Fibroblast of lung (primary cell): ENCODE measurements at regions not wholly inside any gene's neighbourhood (a gene's known extent, or its start where the extent isn't known, plus 50 kb on each side); places are given as distances from the start of the nearest gene placed in this dataset.

Experiments
- DNase-seq, 2 donors: peaks; one replicate each; pipeline versions ENCODE4 v3.0.0 to v3.0.0-alpha.2; 2010; ENCODE audit warnings: low read depth in 2 of 2
- H2AFZ ChIP-seq: 2 replicates; pipeline ENCODE4 v1.5.1; 2012; ENCODE audit warnings: low read length, control low read depth, inconsistent platforms
- H3K27ac ChIP-seq: 2 replicates; pipeline ENCODE4 v1.5.1; 2011; ENCODE audit warnings: low read length, control low read depth; ENCODE audit not compliant: insufficient read depth
- H3K27me3 ChIP-seq: 2 replicates; pipeline ENCODE4 v1.5.1; 2011; ENCODE audit warnings: mild to moderate bottlenecking, low read length; ENCODE audit not compliant: control insufficient read depth, insufficient read depth
- H3K36me3 ChIP-seq: 2 replicates; pipeline ENCODE4 v1.5.1; 2011; ENCODE audit warnings: low read length; ENCODE audit not compliant: control insufficient read depth, insufficient read depth
- H3K4me1 ChIP-seq: 2 replicates; pipeline ENCODE4 v1.5.1; 2011; ENCODE audit warnings: low read length; ENCODE audit not compliant: control insufficient read depth, insufficient read depth; ENCODE audit errors: extremely low read depth
- H3K4me2 ChIP-seq: 2 replicates; pipeline ENCODE4 v1.5.1; 2011; ENCODE audit warnings: low read length, control low read depth; ENCODE audit not compliant: insufficient read depth; ENCODE audit errors: extremely low read depth
- H3K4me3 ChIP-seq, 4 experiments: fragments of 200-600 bp in 1 of 4; sonication (generic) in 1 of 4; replicated peaks in 1 of 4; 2 replicates each; pipeline ENCODE4 v1.5.1; 2011 to 2016; ENCODE audit warnings: low read length in 4 of 4, low read depth in 3 of 4, mild to moderate bottlenecking in 3 of 4, control low read depth in 2 of 4, inconsistent platforms in 1 of 4, mixed read lengths in 1 of 4; ENCODE audit not compliant: insufficient read depth in 1 of 4; ENCODE audit errors: control extremely low read depth in 1 of 4
- H3K79me2 ChIP-seq: 2 replicates; pipeline ENCODE4 v1.5.1; 2012; ENCODE audit warnings: mild to moderate bottlenecking, low read length, inconsistent platforms; ENCODE audit not compliant: control insufficient read depth, insufficient read depth
- H3K9ac ChIP-seq: 2 replicates; pipeline ENCODE4 v1.5.1; 2011; ENCODE audit warnings: mild to moderate bottlenecking, low read length, control low read depth; ENCODE audit not compliant: insufficient read depth
- H3K9me3 ChIP-seq: 2 replicates; pipeline ENCODE4 v1.5.1; 2012; ENCODE audit warnings: low read depth, low read length; ENCODE audit not compliant: control insufficient read depth, insufficient read depth
- H4K20me1 ChIP-seq: 2 replicates; pipeline ENCODE4 v1.5.1; 2011; ENCODE audit warnings: low read length; ENCODE audit not compliant: control insufficient read depth, insufficient read depth; ENCODE audit errors: extremely low read depth
- EZH2 ChIP-seq: IDR thresholded peaks from 2 replicates; pipeline ENCODE4 v1.5.1; 2012; ENCODE audit warnings: low read length, control low read depth, mild to moderate bottlenecking; ENCODE audit errors: missing control alignments
- TF ChIP-seq, protein P1 (sequence below), 2 donors: IDR thresholded peaks in 1 of 2; conservative IDR thresholded peaks in 1 of 2; 1 replicate in 1 of 2; 2 replicates in 1 of 2; pipeline ENCODE4 v1.5.1; 2011 to 2012; ENCODE audit warnings: low read length in 2 of 2, control low read depth in 1 of 2, inconsistent platforms in 1 of 2, low read depth in 1 of 2, mild to moderate bottlenecking in 1 of 2

DNA sequence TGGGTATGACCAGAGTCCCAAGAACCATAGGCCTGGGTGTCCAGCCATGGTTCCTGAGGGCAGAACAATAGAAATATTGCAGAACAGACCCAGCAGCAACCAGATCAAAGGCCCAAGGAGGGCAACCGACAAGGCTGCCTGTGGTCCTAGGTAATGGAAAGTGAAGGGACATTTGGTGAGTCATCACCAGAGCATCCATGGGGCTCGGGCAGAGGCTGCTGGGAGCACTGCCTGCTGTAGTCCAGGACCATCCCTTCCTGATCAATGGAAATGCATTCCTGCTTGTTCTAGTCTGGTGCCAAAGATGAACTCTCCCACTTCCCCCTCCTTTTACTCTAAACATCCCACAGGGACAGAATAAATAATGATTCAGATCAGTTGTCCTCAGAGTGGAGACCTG is 172.8 kb upstream of the CACNA1E start:
- Histone ChIP-seq H2AFZ (no peak overlapping the region), H3K36me3 (no peaks in the 10 kb centered on the region), H3K27me3 (peaks cover 11% of the 10 kb centered on the region), H3K27ac (no peak overlapping the region), H3K4me1 (no peaks in the 10 kb centered on the region), H3K9me3 (no peaks in the 10 kb centered on the region), H4K20me1 (no peaks in the 10 kb centered on the region), H3K79me2 (no peaks in the 10 kb centered on the region), H3K9ac (no peak overlapping the region), H3K4me3 (no peak overlapping the region), H3K4me2 (no peak overlapping the region)
- no peak for TF ChIP-seq EZH2
- TF ChIP-seq, protein P1, sequence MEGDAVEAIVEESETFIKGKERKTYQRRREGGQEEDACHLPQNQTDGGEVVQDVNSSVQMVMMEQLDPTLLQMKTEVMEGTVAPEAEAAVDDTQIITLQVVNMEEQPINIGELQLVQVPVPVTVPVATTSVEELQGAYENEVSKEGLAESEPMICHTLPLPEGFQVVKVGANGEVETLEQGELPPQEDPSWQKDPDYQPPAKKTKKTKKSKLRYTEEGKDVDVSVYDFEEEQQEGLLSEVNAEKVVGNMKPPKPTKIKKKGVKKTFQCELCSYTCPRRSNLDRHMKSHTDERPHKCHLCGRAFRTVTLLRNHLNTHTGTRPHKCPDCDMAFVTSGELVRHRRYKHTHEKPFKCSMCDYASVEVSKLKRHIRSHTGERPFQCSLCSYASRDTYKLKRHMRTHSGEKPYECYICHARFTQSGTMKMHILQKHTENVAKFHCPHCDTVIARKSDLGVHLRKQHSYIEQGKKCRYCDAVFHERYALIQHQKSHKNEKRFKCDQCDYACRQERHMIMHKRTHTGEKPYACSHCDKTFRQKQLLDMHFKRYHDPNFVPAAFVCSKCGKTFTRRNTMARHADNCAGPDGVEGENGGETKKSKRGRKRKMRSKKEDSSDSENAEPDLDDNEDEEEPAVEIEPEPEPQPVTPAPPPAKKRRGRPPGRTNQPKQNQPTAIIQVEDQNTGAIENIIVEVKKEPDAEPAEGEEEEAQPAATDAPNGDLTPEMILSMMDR (conservative IDR thresholded peaks at IDR 0.05 in 1 of 2, IDR thresholded peaks at IDR 0.05 in 1 of 2; ENCODE audit: low read depth in 1 of 2, low read length in 2 of 2) = no peak
- peak in 1 of 2 donors; percentile 1 for DNase-seq

DNA sequence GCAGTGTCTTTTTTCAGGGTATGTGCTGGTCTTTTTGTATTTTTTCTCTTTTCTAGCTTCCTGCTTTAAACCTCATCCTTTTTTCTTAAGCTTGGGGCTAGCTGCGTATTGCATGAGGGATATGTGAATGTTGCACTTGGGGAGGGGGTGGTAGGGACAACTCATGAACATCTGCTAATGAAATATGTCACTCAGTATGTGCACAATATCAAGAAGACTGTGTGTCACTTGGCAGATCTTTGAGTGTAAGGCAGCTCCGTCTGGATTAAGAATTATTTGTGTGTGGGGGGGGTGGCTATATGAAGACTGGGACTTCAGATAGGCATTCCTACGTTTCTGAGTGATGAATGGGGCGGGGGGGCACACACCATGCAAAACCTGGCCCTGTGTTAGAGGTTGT is 170.4 kb upstream of the CACNA1E start:
- H4K20me1 ChIP-seq = no peaks in the 10 kb centered on the region
- no peaks in the 10 kb centered on the region for H3K36me3 ChIP-seq
- H2AFZ ChIP-seq = no peak overlapping the region
- no peaks in the 10 kb centered on the region for H3K4me1 ChIP-seq
- H3K4me3 ChIP-seq = no peak overlapping the region
- no peak for TF ChIP-seq EZH2
- TF ChIP-seq, protein P1 (conservative IDR thresholded peaks at IDR 0.05 in 1 of 2, IDR thresholded peaks at IDR 0.05 in 1 of 2; ENCODE audit: low read depth in 1 of 2, low read length in 2 of 2) = no peak
- DNase-seq = no peak
- H3K79me2 ChIP-seq = no peaks in the 10 kb centered on the region
- peaks cover 14% of the 10 kb centered on the region for H3K27me3 ChIP-seq
- H3K9me3 ChIP-seq = no peaks in the 10 kb centered on the region
- no peak overlapping the region for H3K9ac ChIP-seq
- H3K4me2 ChIP-seq = no peak overlapping the region
- H3K27ac ChIP-seq = no peak overlapping the region

DNA sequence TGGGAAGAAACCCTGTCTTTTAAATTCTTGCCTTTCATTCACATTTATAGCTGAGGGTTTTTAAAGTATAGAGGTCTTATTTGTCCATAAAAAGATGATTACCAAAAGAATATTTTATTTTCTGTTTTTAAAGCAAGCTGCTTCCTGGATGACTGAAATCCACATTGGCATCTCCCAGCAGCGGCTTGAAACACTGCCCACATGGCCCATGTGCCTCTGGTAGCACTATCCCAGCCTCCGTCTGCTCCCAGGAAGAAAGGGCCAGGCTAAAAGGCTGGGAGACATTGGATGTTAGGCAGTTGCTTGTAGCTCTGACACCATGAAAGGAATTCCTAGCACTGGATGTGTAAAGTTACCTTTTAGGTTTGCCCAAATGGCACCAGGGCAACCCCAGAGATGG is 169.9 kb upstream of the CACNA1E start:
- Histone ChIP-seq H4K20me1 (no peaks in the 10 kb centered on the region), H3K4me3 (no peak overlapping the region), H3K27me3 (peaks cover 19% of the 10 kb centered on the region), H3K36me3 (no peaks in the 10 kb centered on the region), H3K9ac (no peak overlapping the region), H3K79me2 (no peaks in the 10 kb centered on the region), H3K9me3 (no peaks in the 10 kb centered on the region), H3K4me1 (no peaks in the 10 kb centered on the region), H3K4me2 (no peak overlapping the region), H3K27ac (no peak overlapping the region), H2AFZ (no peak overlapping the region)
- no peak for TF ChIP-seq EZH2
- TF ChIP-seq, protein P1 (conservative IDR thresholded peaks at IDR 0.05 in 1 of 2, IDR thresholded peaks at IDR 0.05 in 1 of 2; ENCODE audit: low read depth in 1 of 2, low read length in 2 of 2) = no peak
- no peak for DNase-seq
